ENCODE measurements at regions not wholly inside any gene's neighbourhood (a gene's known extent, or its start where the extent isn't known, plus 50 kb on each side); places are given as distances from the start of the nearest gene placed in this dataset.

GRCh38 chr2:142484111-142484510, 353.3 kb upstream of the LRP1B start:
- no peaks in the 10 kb centered on the region for H3K27me3 ChIP-seq (ENCODE audit: insufficient read depth, low read length)
- no peak overlapping the region for H2BK12ac ChIP-seq (ENCODE audit: insufficient read length, low read depth, low read length)
- no peaks in the 10 kb centered on the region for H3K79me2 ChIP-seq (ENCODE audit: insufficient read depth, low read length)
- H3K14ac ChIP-seq (ENCODE audit: insufficient read depth, low read length) = no peak overlapping the region
- no peak overlapping the region for H3K9ac ChIP-seq (ENCODE audit: extremely low read depth, insufficient read length, low read length)
- no peak overlapping the region for H3K4ac ChIP-seq (ENCODE audit: low read depth, low read length)
- no peak overlapping the region for H4K91ac ChIP-seq (ENCODE audit: insufficient read length, low read depth, low read length)
- no peak overlapping the region for H4K5ac ChIP-seq (ENCODE audit: insufficient read length, low read depth, low read length)
- H3K23me2 ChIP-seq (ENCODE audit: insufficient read length, low read depth, low read length, poor library complexity, severe bottlenecking) = no peaks in the 10 kb centered on the region
- no peaks in the 10 kb centered on the region for H3K27me3 Mint-ChIP-seq (ENCODE audit: low read depth)
- H3K4me1 ChIP-seq (ENCODE audit: insufficient read depth, low read length) = no peaks in the 10 kb centered on the region
- H3K18ac ChIP-seq (ENCODE audit: insufficient read length, low read depth, low read length) = no peak overlapping the region
- H3K9me3 Mint-ChIP-seq = peaks cover 3 to 6% of the 10 kb centered on the region in 2 experiments; a peak in 2 of 5 replicates
- H3K79me1 ChIP-seq (ENCODE audit: insufficient read depth, low read depth, low read length, poor library complexity, severe bottlenecking) = no peaks in the 10 kb centered on the region
- no peak overlapping the region for H2BK120ac ChIP-seq (ENCODE audit: low read depth, low read length, poor library complexity, severe bottlenecking)
- no peak overlapping the region for H2AK5ac ChIP-seq (ENCODE audit: insufficient read length, low read length)
- no peak for TF ChIP-seq CTCF (conservative IDR thresholded peaks at IDR 0.05)
- no peak overlapping the region for H4K8ac ChIP-seq (replicated peaks; ENCODE audit: insufficient read length, low read depth, low read length)
- no peak for DNase-seq
- H3K9me3 ChIP-seq (ENCODE audit: control insufficient read depth, low read depth, low read length) = no peaks in the 10 kb centered on the region
- H3K36me3 Mint-ChIP-seq (ENCODE audit: insufficient read depth in 1 of 3, low read depth in 3 of 3) = peaks cover 0 to 11% (median 2%) of the 10 kb centered on the region in 3 experiments; a peak in 2 of 7 replicates
- H3K4me3 Mint-ChIP-seq = no peak overlapping the region
- WGBS (ENCODE audit: extremely low coverage, insufficient read length, low lambda C conversion rate) = no CpG with 5 or more reads among the region's 2 CpGs
- H4K20me1 ChIP-seq (ENCODE audit: control insufficient read depth, insufficient read depth, insufficient read length) = no peaks in the 10 kb centered on the region
- H2BK5ac ChIP-seq (ENCODE audit: insufficient read length, low read length) = no peak overlapping the region
- H3T11ph ChIP-seq (ENCODE audit: low read length) = no peak overlapping the region
- H3K27ac Mint-ChIP-seq = no peak overlapping the region
- no peak overlapping the region for H2AFZ ChIP-seq (ENCODE audit: low read length)
- no peak overlapping the region for H2BK20ac ChIP-seq (ENCODE audit: low read depth, low read length, poor library complexity, severe bottlenecking)
- no peaks in the 10 kb centered on the region for H3K4me1 Mint-ChIP-seq
- H3K23ac ChIP-seq (ENCODE audit: insufficient read length, low read depth, low read length) = no peak overlapping the region
- H2BK15ac ChIP-seq (ENCODE audit: low read depth, low read length) = no peak overlapping the region
- H3K27ac ChIP-seq (ENCODE audit: insufficient read length, low read depth, low read length) = no peak overlapping the region
- H3K56ac ChIP-seq (ENCODE audit: insufficient read length, low read depth, low read length) = no peak overlapping the region
- no peak overlapping the region for H3K4me2 ChIP-seq (ENCODE audit: insufficient read depth, insufficient read length, low read length)

All from H9 (cell line).